DND-41 (cell line): ENCODE measurements at regions not wholly inside any gene's neighbourhood (a gene's known extent, or its start where the extent isn't known, plus 50 kb on each side); places are given as distances from the start of the nearest gene placed in this dataset.

Experiments
- ATAC-seq: fragments of 200-7000 bp; cut with Tn5 transposase; 3 replicates; pipeline ENCODE4 v1.9.1; 2021; ENCODE audit warnings: low read depth; ENCODE audit not compliant: insufficient read depth
- DNase-seq: peaks from one replicate; pipeline ENCODE4 v3.0.0-alpha.2; 2020
- H2AFZ ChIP-seq: 2 replicates; pipeline ENCODE4 v1.6.0; 2012; ENCODE audit warnings: low read depth, low read length
- H3K27ac ChIP-seq: 2 replicates; pipeline ENCODE4 v1.5.1; 2012; ENCODE audit warnings: low read length, inconsistent platforms
- H3K27me3 ChIP-seq: fragments of 200-600 bp; sonication (generic); 2 replicates; pipeline ENCODE4 v1.6.0; 2012; ENCODE audit warnings: low read length, mild to moderate bottlenecking, inconsistent platforms; ENCODE audit not compliant: insufficient read depth, poor library complexity
- H3K36me3 ChIP-seq: 2 replicates; pipeline ENCODE4 v1.5.1; 2012; ENCODE audit warnings: low read length, inconsistent platforms; ENCODE audit not compliant: insufficient read depth
- H3K4me1 ChIP-seq: 2 replicates; pipeline ENCODE4 v1.5.1; 2012; ENCODE audit warnings: mild to moderate bottlenecking, low read length; ENCODE audit not compliant: insufficient read depth
- H3K4me2 ChIP-seq: 2 replicates; pipeline ENCODE4 v1.6.0; 2012; ENCODE audit warnings: mild to moderate bottlenecking, moderate library complexity, low read length, inconsistent platforms; ENCODE audit not compliant: insufficient read depth
- H3K4me3 ChIP-seq, 2 experiments: fragments of 200-600 bp in 1 of 2; shearing (Covaris generic) in 1 of 2; 2 replicates each; pipeline ENCODE4 v1.5.1; 2012 to 2016; ENCODE audit warnings: inconsistent platforms in 2 of 2, low read length in 2 of 2, mild to moderate bottlenecking in 2 of 2, low read depth in 1 of 2, moderate library complexity in 1 of 2
- H3K79me2 ChIP-seq: 2 replicates; pipeline ENCODE4 v1.6.0; 2012; ENCODE audit warnings: low read length, inconsistent platforms; ENCODE audit not compliant: insufficient read depth
- H3K9ac ChIP-seq: 2 replicates; pipeline ENCODE4 v1.6.0; 2012; ENCODE audit warnings: low read depth, mild to moderate bottlenecking, inconsistent platforms, low read length, moderate library complexity
- H3K9me3 ChIP-seq: 2 replicates; pipeline ENCODE4 v1.5.1; 2012; ENCODE audit warnings: low read length, moderate library complexity, mild to moderate bottlenecking, inconsistent platforms; ENCODE audit not compliant: insufficient read depth, severe bottlenecking
- H4K20me1 ChIP-seq: 2 replicates; pipeline ENCODE4 v1.6.0; 2012; ENCODE audit warnings: low read length; ENCODE audit not compliant: insufficient read depth
- CTCF ChIP-seq: IDR thresholded peaks from 2 replicates; pipeline ENCODE4 v1.5.1; 2012; ENCODE audit warnings: borderline replicate concordance, low read length, moderate library complexity, mild to moderate bottlenecking; ENCODE audit not compliant: poor library complexity, severe bottlenecking; ENCODE audit errors: extremely low read depth
- EZH2 ChIP-seq: IDR thresholded peaks from 3 replicates; pipeline ENCODE4 v1.6.1; 2012; ENCODE audit warnings: borderline replicate concordance, low read depth, mild to moderate bottlenecking, moderate library complexity, low read length, inconsistent platforms; ENCODE audit not compliant: severe bottlenecking

- DNase-seq = no peak
- H2AFZ ChIP-seq = no peak overlapping the region
- H3K4me2 ChIP-seq = no peak overlapping the region
- no peak for TF ChIP-seq CTCF
- TF ChIP-seq EZH2 = no peak
- H3K36me3 ChIP-seq = no peaks in the 10 kb centered on the region
- no peaks in the 10 kb centered on the region for H3K4me1 ChIP-seq
- H3K9ac ChIP-seq = no peak overlapping the region
- no peaks in the 10 kb centered on the region for H3K9me3 ChIP-seq
- no peaks in the 10 kb centered on the region for H3K27me3 ChIP-seq
- H3K27ac ChIP-seq = no peak overlapping the region
- H3K79me2 ChIP-seq = no peaks in the 10 kb centered on the region
- no peak for ATAC-seq
- no peak overlapping the region for H3K4me3 ChIP-seq
- H4K20me1 ChIP-seq = no peaks in the 10 kb centered on the region
These were observed 256.7 kb upstream of the CD180 start for GRCh38 chr5:67453111-67453905.

GRCh38 chr5:67451640-67452279 is 255.2 kb upstream of the CD180 start:
- no peak overlapping the region for H2AFZ ChIP-seq
- TF ChIP-seq EZH2 (no peak), CTCF (no peak)
- no peaks in the 10 kb centered on the region for H4K20me1 ChIP-seq
- H3K4me3 ChIP-seq = no peak overlapping the region
- DNase-seq (no peak), ATAC-seq (no peak)
- H3K9ac ChIP-seq = no peak overlapping the region
- no peaks in the 10 kb centered on the region for H3K27me3 ChIP-seq
- no peak overlapping the region for H3K4me2 ChIP-seq
- no peaks in the 10 kb centered on the region for H3K9me3 ChIP-seq
- no peak overlapping the region for H3K27ac ChIP-seq
- H3K79me2 ChIP-seq = no peaks in the 10 kb centered on the region
- no peaks in the 10 kb centered on the region for H3K4me1 ChIP-seq
- H3K36me3 ChIP-seq = no peaks in the 10 kb centered on the region

- no peaks in the 10 kb centered on the region for H3K36me3 ChIP-seq
- no peak overlapping the region for H3K9ac ChIP-seq
- H3K4me2 ChIP-seq = no peak overlapping the region
- no peaks in the 10 kb centered on the region for H4K20me1 ChIP-seq
- no peak for TF ChIP-seq EZH2
- no peak for TF ChIP-seq CTCF
- no peaks in the 10 kb centered on the region for H3K79me2 ChIP-seq
- no peaks in the 10 kb centered on the region for H3K9me3 ChIP-seq
- H3K4me3 ChIP-seq = no peak overlapping the region
- ATAC-seq (no peak), DNase-seq (no peak)
- H3K4me1 ChIP-seq = no peaks in the 10 kb centered on the region
- H3K27me3 ChIP-seq = no peaks in the 10 kb centered on the region
- no peak overlapping the region for H2AFZ ChIP-seq
- no peak overlapping the region for H3K27ac ChIP-seq
These were observed 251.1 kb upstream of the CD180 start for GRCh38 chr5:67447732-67448131.
